Keratinocyte (primary cell): ENCODE measurements at regions not wholly inside any gene's neighbourhood (a gene's known extent, or its start where the extent isn't known, plus 50 kb on each side); places are given as distances from the start of the nearest gene placed in this dataset.

Experiments used
- DNase-seq: peaks from one replicate; pipeline ENCODE4 v3.0.0-alpha.2; 2011; ENCODE audit warnings: low read depth, missing footprints, low spot score
- FAIRE-seq: peaks from 2 replicates; lab custom pipeline; 2011; peaks lifted over from hg19 to GRCh38; lab: Jason Lieb, UNC
- H2AFZ ChIP-seq: 2 replicates; pipeline ENCODE4 v1.6.0; 2012; ENCODE audit warnings: low read length, control low read depth, inconsistent platforms; ENCODE audit not compliant: control insufficient read depth
- H3K27ac ChIP-seq: 2 replicates; pipeline ENCODE4 v1.5.1; 2011; ENCODE audit warnings: low read length; ENCODE audit not compliant: control insufficient read depth, insufficient read depth
- H3K27me3 ChIP-seq: 3 replicates; pipeline ENCODE4 v1.6.0; 2011; ENCODE audit warnings: low read length; ENCODE audit not compliant: control insufficient read depth, insufficient read depth; ENCODE audit errors: extremely low read depth
- H3K36me3 ChIP-seq, 2 experiments: 2 replicates in 1 of 2; 3 replicates in 1 of 2; pipeline ENCODE4 v1.5.1; 2011; ENCODE audit warnings: low read length in 2 of 2, mild to moderate bottlenecking in 1 of 2; ENCODE audit not compliant: control insufficient read depth in 2 of 2, insufficient read depth in 2 of 2; ENCODE audit errors: extremely low read depth in 1 of 2
- H3K4me1 ChIP-seq: 3 replicates; pipeline ENCODE4 v1.5.1; 2011; ENCODE audit warnings: low read length; ENCODE audit not compliant: control insufficient read depth, insufficient read depth; ENCODE audit errors: extremely low read depth
- H3K4me2 ChIP-seq: 3 replicates; pipeline ENCODE4 v1.6.0; 2011; ENCODE audit warnings: low read depth, low read length; ENCODE audit not compliant: control insufficient read depth, insufficient read depth; ENCODE audit errors: extremely low read depth
- H3K4me3 ChIP-seq, 3 experiments: fragments of 200-600 bp in 1 of 3; sonication (generic) in 1 of 3; 2 replicates in 2 of 3; 3 replicates in 1 of 3; pipeline ENCODE4 v1.5.1; 2011 to 2016; ENCODE audit warnings: low read length in 3 of 3, mild to moderate bottlenecking in 3 of 3, control low read depth in 2 of 3, inconsistent platforms in 1 of 3, low read depth in 1 of 3, mixed read lengths in 1 of 3, mixed run types in 1 of 3, moderate library complexity in 1 of 3; ENCODE audit not compliant: control insufficient read depth in 2 of 3, insufficient read depth in 2 of 3; ENCODE audit errors: extremely low read depth in 1 of 3
- H3K79me2 ChIP-seq: 2 replicates; pipeline ENCODE4 v1.6.0; 2012; ENCODE audit warnings: low read length; ENCODE audit not compliant: control insufficient read depth, insufficient read depth
- H3K9ac ChIP-seq: 3 replicates; pipeline ENCODE4 v1.6.0; 2011; ENCODE audit warnings: low read length; ENCODE audit not compliant: control insufficient read depth, insufficient read depth; ENCODE audit errors: extremely low read depth
- H3K9me1 ChIP-seq: 3 replicates; pipeline ENCODE4 v1.6.0; 2011; ENCODE audit warnings: low read length; ENCODE audit not compliant: control insufficient read depth, insufficient read depth; ENCODE audit errors: extremely low read depth
- H3K9me3 ChIP-seq: 2 replicates; pipeline ENCODE4 v1.5.1; 2012; ENCODE audit warnings: low read depth, low read length; ENCODE audit not compliant: control insufficient read depth
- H4K20me1 ChIP-seq: 3 replicates; pipeline ENCODE4 v1.6.0; 2011; ENCODE audit warnings: low read length; ENCODE audit not compliant: control insufficient read depth, insufficient read depth; ENCODE audit errors: extremely low read depth
- CTCF ChIP-seq, 3 experiments: IDR thresholded peaks in 1 of 3; conservative IDR thresholded peaks in 1 of 3; optimal IDR thresholded peaks in 1 of 3; 2 replicates in 2 of 3; 3 replicates in 1 of 3; pipeline versions ENCODE3 to v1.5.1; 2011; ENCODE audit warnings: low read length in 3 of 3, mild to moderate bottlenecking in 3 of 3, moderate library complexity in 2 of 3, control low read depth in 1 of 3, inconsistent platforms in 1 of 3; ENCODE audit not compliant: insufficient read depth in 2 of 3; ENCODE audit errors: extremely low read depth in 1 of 3
- EZH2 ChIP-seq: IDR thresholded peaks from one replicate; pipeline ENCODE4 v1.6.1; 2012; ENCODE audit warnings: inconsistent platforms, mild to moderate bottlenecking, low read length, moderate library complexity
- dilution Hi-C: fragments of 300-500 bp; cut with MboI; formaldehyde crosslinking; loops from one replicate; pipeline ENCODE4 v1.7.0; 2020; ENCODE audit warnings: low sequenced_read_pairs; ENCODE audit not compliant: extremely low pct_ligation_motif_present

GRCh38 chr3:36124118-36124796 is 256.0 kb upstream of the STAC start:
- no peak for DNase-seq
- no peak overlapping the region for H3K4me2 ChIP-seq
- dilution Hi-C loops, result no loop called here

GRCh38 chr3:36132214-36132613 is 248.1 kb upstream of the STAC start:
- H2AFZ ChIP-seq, result no peak overlapping the region
- no peak overlapping the region for H3K4me2 ChIP-seq
- TF ChIP-seq CTCF (optimal IDR thresholded peaks at IDR 0.05 in 1 of 3, IDR thresholded peaks at IDR 0.05 in 1 of 3, conservative IDR thresholded peaks at IDR 0.05 in 1 of 3; ENCODE audit: extremely low read depth in 1 of 3, insufficient read depth in 2 of 3, low read length in 3 of 3), result peak in 1 of 3 experiments; percentile 1
- no peak for TF ChIP-seq EZH2
- no peaks in the 10 kb centered on the region for H3K36me3 ChIP-seq
- H3K9me1 ChIP-seq, result no peaks in the 10 kb centered on the region
- H3K9me3 ChIP-seq, result no peaks in the 10 kb centered on the region
- DNase-seq (no peak), FAIRE-seq (no peak)
- H3K79me2 ChIP-seq, result no peaks in the 10 kb centered on the region
- no peak overlapping the region for H3K9ac ChIP-seq
- H3K4me3 ChIP-seq, result no peak overlapping the region
- H3K27ac ChIP-seq, result no peak overlapping the region
- H3K27me3 ChIP-seq, result no peaks in the 10 kb centered on the region
- no peaks in the 10 kb centered on the region for H4K20me1 ChIP-seq
- no peaks in the 10 kb centered on the region for H3K4me1 ChIP-seq
- dilution Hi-C loops, result no loop called here

More at GRCh38 chr3:36124118-36124796, 256.0 kb upstream of the STAC start:
- Histone ChIP-seq H4K20me1 (no peaks in the 10 kb centered on the region), H3K79me2 (no peaks in the 10 kb centered on the region), H3K9me1 (no peaks in the 10 kb centered on the region), H3K4me1 (no peaks in the 10 kb centered on the region), H3K4me3 (no peak overlapping the region), H3K9me3 (no peaks in the 10 kb centered on the region), H3K36me3 (no peaks in the 10 kb centered on the region), H2AFZ (no peak overlapping the region), H3K27me3 (no peaks in the 10 kb centered on the region), H3K27ac (no peak overlapping the region), H3K9ac (no peak overlapping the region)
- FAIRE-seq, result peak; percentile 55
- TF ChIP-seq EZH2, result no peak
- TF ChIP-seq CTCF (optimal IDR thresholded peaks at IDR 0.05 in 1 of 3, IDR thresholded peaks at IDR 0.05 in 1 of 3, conservative IDR thresholded peaks at IDR 0.05 in 1 of 3; ENCODE audit: extremely low read depth in 1 of 3, insufficient read depth in 2 of 3, low read length in 3 of 3), result peak; percentile 72 to 85 (median 74)
